GM12874 (cell line): ENCODE measurements at regions not wholly inside any gene's neighbourhood (a gene's known extent, or its start where the extent isn't known, plus 50 kb on each side); places are given as distances from the start of the nearest gene placed in this dataset.

ENCODE experiments used
- CTCF ChIP-seq: IDR thresholded peaks from 2 replicates; pipeline ENCODE4 v1.5.1; 2011; ENCODE audit warnings: low read depth, mild to moderate bottlenecking, control low read depth, low read length, moderate library complexity; ENCODE audit not compliant: insufficient read depth

- no peak for TF ChIP-seq CTCF
Measured at GRCh38 chr1:36697836-36698605, 215.3 kb upstream of the CSF3R start.

GRCh38 chr1:36696261-36696940, 213.7 kb upstream of the CSF3R start:
- TF ChIP-seq CTCF: no peak

- TF ChIP-seq CTCF: no peak
Measured at GRCh38 chr1:36693603-36694002, 210.9 kb upstream of the CSF3R start.

- TF ChIP-seq CTCF: no peak
Measured at GRCh38 chr1:36693161-36693525, 210.4 kb upstream of the CSF3R start.

- TF ChIP-seq CTCF: no peak
Measured at GRCh38 chr1:36692465-36693160, 209.9 kb upstream of the CSF3R start.

GRCh38 chr1:36691374-36691773, 208.7 kb upstream of the CSF3R start:
- no peak for TF ChIP-seq CTCF

- TF ChIP-seq CTCF: no peak
Measured at GRCh38 chr1:36689992-36690391, 207.3 kb upstream of the CSF3R start.
